ENCODE measurements at regions not wholly inside any gene's neighbourhood (a gene's known extent, or its start where the extent isn't known, plus 50 kb on each side); places are given as distances from the start of the nearest gene placed in this dataset.

DNA sequence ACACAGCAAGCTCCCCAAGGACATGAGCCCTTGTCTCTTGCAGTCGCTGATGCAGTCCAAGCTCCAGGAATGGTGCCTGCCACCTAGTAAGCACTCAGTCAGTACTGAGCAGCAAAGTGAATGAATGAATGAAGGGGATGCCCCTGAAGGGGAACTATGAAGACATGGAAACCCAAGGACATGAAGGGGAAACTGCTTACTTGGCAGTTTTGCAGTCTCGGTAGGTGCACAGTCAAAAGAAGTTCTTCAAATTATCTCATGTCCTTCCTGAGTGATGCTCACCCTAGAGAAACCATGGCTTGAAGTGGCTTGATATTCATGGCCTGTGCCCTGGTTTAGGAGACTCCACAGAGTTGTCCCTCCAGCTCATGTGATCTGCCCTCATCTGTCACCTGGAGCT is 102.1 kb upstream of the DLX2 start:
- DNase-seq: no peak

DNA sequence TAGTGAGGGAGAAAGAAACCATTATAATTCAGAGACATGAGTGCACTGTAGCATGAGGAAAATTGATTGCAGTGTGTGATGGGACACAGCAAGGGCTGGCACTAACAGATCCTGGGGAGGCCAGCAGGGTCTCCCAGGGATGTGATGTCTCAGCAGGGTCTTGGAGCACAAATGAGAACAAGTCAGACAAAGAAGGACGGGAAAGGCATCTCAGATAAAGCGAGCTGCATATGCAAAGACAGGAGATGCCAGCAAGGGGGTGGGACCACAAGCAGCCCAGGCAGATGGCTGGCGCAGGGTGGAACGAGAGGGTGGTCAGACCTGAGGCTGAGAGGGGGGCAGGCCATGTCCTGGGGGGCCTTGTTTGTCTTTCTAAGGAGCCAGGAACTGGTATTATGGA is 102.6 kb upstream of the DLX2 start:
- DNase-seq: no peak

DNA sequence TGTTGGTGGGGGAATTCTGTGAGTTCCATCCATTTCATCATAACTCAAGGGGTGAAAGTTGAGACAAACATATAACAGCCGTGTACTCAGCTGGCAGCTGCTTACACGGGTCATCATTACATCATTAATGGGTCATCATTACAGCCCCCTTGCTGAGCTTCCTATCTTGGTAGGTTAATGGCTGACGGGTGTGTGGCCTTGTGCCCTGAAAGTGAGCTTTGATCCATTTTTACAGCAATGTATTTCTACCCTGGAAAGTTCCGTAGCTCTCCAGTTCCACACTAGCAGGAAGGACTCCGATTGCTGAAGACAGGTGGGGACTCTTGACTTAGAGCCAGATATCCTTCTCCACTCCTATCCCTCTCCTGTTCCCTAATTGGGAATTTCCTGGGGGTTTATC is 105.2 kb upstream of the DLX2 start:
- no peak for DNase-seq

DNA sequence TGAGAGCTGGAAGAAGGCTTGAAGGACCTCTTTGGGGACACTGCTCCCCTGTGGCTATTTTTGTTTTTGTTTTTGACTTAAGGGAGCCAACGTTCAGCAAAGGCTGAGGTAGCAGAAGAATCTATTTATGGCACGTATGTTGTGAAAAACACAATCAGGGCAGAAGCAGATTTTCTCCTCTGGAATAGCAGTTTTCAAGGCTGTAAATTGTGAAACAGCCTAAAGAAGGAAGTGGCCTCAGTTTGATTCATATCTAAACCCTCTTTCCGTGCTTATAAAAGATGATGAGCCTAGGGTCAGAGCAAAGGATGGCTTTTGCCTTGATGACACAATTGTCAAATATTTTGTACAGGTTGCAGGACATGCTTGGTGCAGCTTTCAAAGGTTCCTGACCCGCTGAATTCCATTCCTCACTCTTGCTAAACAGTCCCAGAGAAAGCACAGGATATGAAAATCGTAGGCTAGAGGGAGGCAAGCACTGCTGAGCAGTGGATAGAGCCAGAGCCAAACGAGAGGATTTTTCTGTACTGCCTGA is 106.2 kb upstream of the DLX2 start:
- no peak for DNase-seq

DNA sequence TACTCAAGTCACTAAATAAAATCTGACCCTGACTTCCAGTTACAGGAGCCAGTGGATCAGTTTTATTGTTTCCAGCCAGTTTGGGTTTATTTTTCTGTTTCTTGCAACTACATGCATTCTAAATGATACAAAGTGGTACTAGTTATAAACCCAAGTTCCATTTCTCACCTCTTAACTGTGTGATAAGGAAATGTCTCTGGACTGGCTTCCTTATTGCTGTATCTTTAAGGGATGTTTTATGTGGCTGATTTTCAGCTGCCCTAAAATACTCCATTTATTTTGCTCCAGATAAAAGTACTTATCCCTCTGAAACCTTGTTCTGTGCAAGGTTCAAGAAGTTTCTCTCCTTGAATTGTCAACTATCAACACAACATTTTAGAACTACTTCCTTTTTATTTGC is 107.9 kb upstream of the DLX2 start:
- DNase-seq: no peak

DNA sequence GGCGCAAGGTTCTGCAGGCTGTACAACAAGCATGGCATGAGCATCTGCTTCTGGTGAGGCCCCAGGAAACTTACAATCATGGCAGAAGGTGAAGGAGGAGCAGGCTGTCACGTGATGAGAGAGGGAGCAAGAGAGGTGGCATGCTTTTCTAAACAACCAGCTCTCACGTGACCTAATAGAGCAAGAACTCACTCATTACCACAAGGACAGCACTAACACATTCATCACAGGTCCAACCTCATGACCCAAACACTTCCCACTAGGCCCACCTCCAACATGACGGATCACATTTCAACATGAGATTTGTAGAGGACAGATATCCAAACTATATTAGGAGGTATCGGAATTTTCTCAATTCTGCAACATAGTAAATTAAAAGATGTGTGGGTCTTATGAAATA is 108.8 kb upstream of the DLX2 start:
- no peak for DNase-seq

DNA sequence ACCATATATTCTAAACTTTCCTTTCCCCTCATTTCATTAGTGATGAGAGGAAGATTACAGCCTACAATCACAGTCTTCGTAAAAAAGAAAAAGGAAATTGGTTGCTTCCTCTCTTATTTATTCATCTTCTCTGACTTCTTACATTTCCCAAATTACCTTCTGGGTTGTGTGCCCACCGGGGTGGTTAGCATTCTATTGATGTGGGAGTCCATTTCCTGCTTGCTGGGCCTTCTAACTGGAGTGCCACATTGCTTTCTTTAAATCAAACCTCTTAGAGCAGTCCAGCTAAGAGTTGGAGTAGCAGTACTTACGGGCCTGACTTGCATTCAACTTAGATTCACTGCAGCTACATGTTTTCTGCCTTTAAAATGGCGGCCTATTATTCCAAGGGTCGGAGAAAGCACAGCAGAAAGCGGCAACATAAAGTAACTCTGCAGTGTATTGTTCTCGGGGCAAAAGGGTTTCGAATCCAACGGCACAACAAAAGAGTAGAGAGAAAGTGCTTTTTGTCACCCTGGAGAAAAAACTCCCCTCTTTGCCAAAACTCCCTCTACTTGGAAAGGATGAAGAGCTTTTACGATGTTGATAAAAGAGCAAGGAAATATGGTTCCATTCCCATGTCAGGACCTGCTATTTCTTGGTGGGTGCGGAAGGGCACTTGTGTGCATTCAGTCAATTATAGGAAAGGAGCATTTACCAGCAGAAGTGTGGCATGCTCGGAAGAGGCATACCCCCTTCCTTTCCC is 110.6 kb upstream of the DLX2 start:
- no peak for DNase-seq

DNA sequence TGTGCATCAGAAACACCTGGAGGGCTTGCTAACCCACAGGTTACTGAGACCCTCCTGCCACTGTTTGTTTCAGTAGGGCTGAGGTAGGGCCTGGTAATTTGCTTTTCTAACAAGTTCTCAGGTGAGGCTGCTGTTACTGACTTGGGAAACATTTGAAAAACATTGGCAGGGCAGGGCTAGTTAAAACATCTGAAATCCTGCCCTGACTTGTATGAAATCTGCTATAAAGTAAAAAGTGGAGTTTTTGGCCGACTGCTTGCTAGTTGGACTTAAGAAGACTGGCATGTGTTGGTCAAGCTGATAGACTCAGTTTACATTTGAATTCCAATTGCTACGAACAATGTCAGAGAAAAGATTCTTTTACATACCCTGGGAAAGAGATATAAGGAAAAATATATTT is 111.6 kb upstream of the DLX2 start:
- DNase-seq: no peak

DNA sequence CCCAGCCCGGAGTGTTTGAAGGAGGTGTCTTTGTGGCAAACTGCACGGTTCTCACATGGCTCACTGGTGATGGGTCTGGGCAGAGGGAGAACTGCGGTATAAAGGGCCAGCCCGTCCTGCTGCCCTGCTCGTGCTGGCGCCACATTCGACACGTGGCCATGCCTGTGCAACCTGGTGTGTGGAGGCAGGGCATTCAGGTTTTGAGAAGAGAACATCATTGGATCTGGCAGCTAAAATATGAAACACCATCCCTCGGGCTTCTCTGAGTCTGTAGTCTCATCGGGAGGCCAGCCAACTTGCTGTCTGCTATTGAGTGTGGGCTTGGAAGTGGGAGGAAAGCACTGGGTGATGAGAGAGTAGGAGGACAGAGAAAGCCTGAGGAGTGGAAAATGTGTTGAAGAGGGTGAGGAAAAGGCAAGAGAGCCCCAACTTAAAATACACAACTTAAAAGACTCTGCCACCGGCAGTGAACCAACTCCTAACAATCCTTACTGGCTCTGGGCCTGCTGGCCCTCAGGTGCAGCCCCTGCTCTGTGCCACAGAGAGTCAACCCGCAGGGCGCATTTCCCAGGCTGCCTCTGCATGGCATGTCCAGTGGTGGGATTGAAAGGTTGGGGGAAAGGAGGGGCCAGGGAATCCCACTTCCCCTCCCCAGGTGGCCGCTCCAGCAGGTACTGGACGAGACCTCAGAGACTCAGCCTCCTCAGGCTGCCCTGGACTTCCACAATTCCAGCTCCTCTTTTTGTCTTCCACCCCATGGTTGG is 112.7 kb upstream of the DLX2 start:
- no peak for DNase-seq

DNA sequence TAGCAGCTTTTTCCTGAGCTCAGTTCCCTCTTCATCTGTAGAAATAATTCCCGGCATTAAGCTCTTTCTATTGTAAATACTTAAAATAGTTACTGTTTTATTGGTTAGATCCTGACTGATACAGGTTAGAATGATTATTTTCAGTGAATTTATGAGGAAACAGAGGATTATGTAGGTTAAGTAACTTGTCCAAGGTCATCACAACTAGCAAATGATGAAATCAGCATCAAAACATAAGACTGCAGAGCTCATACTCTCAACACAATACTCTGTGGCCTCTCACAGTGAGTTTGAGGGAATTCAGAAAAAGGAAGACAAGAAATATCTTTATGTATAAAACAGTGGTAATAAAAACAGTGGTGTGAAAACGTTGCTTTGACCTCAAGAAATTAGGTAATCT is 113.2 kb upstream of the DLX2 start:
- DNase-seq: no peak

DNA sequence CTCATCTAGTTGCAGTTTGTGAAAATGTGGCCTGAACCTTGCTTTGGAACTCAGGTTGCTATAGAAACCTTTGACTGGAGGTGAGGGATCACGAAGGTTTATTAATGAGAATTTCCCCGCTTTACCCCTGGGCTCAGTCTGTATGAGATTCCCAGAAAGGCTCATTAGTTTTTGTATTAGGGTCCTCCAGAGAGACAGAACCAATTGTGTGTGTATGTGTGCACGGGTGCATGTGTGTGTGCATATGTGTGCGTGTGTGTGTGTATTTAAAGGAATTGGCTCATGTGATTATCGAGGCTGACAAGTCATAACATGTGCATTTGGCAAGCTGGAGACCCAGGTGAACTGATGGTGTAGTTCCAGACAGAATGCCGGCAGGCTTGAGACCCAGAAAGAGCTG is 113.8 kb upstream of the DLX2 start:
- no peak for DNase-seq

DNA sequence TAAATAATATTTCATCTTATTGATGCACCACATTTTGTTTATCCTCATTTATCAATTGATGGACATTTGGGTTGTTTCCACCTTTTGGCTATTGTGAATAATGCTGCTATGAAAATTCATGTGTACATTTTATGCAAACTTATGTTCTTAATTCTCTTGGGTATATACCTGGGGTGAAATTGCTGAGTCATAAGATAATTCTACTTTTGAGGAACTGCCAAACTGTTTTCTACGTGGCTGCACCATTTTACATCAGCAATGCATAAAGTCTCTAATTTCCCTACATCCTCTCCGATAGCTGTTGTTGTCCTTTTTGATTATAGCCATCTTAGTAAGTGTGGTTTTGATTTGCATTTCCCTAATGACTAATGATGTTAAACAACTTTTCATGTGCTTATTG is 116.5 kb upstream of the DLX2 start:
- no peak for DNase-seq

DNA sequence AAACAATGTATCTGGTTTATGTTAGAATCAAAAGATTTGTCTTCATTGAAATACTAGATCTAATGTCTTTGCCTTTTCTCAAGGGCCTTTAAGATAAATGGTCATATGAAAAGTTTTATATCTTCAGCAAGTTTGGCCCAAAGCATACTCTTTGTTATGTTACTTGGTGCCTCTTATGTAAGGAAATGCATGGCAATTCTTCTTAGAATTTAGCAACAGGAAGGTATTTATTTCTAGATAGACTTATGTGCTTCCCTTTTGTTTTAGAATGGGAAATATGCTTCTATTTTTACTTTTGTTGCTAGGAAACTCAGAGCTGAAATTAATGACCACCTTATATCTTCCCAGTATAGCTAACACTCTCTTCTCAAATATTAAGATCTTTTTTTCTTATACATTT is 117.4 kb upstream of the DLX2 start:
- no peak for DNase-seq

DNA sequence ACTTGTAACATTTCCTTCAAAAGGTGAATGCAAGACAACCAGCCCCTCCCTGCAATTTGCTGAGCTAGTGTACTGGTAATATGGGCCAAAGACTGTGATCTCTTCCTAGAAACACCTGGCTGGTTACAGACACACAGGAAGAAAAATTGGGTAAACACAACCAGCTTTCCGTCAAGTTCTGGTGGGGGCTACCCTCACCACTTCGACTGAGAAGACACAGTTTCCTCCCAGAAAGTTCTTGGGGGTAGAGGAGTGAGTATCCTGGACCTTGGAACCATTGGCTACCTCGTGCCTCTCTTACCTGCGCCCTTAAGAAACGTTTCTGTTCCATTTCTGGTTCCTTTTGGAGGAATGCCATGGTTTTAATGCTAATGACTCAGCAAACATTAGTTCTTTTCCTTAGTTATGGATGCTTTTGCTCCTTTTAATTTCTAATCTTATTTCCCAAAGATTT is 120.9 kb upstream of the DLX2 start:
- DNase-seq: no peak

DNA sequence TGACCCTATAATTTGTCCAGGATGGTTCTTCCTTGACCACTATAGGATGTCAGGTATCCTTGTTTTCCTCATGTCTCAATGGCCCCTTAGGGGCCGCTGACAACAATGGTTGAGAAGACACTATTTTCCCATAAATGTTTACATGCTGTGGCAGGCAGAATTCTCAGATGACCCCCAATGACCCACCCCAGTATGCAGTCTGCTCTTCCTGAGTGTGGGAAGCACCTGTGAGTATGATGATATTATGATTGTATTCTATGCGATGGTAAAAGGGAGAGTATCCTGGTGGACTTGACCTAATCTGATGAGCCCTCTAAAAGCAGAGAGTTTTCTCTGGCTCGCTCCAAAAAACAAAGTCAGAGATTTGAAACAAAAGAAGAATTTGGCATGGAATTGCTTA is 123.1 kb upstream of the DLX2 start:
- no peak for DNase-seq

DNA sequence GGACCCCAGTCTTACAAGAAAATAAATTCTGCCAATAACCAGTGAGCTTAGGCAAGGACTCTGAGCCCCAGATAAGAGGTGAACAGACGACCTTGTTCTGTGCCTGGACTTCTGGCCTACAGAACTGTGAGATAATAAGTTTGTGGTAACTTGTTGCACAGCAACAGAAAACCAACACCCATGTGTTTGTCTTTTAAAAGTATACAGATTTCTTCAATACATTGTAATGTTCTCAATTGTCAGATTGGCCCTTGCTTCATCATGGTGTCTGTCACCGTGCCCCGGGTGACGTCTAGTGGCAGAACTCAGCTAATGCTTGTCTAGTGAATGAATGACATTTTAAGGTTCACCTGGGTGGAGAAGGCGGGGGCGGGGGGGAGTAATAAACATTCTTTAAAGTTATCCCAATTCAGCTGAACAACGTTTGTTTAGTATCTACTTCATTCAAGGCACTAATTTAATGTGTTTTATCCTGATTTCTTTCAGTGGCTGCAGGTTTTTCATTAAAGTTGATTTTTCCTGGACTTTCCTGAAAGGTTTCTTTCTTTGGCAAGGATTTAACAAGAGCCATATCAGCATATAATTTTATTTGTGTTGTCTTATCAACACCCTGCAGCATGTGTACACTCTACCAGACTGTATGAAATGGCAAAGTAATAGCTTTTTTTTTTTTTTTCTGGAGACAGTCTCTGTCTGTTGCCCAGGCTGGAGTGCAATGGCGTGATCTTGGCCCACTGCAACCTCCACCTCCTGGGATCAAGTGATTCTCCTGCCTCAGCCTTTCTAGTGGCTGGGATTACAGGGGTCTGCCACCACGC is 123.8 kb upstream of the DLX2 start:
- no peak for DNase-seq

DNA sequence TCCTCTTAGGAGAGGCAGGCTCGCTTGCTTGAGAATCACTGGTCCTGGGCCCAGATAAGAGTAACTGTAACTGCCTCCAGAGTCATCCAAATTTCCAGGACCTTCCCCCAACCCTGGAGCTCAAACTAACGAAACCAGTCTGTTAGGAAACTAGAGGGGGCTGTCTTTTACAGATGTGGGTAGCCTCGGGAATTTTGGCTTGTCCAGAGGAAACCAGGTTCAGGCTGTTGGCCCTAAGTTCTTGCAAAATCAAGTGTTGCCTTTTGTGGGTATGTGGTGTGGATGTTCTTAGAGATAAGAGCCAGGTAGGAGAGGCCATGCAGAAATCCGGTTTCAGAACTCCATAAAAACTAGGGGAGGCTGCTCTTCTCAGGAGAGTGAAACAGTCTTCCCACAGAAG is 125.0 kb upstream of the DLX2 start:
- DNase-seq: no peak

DNA sequence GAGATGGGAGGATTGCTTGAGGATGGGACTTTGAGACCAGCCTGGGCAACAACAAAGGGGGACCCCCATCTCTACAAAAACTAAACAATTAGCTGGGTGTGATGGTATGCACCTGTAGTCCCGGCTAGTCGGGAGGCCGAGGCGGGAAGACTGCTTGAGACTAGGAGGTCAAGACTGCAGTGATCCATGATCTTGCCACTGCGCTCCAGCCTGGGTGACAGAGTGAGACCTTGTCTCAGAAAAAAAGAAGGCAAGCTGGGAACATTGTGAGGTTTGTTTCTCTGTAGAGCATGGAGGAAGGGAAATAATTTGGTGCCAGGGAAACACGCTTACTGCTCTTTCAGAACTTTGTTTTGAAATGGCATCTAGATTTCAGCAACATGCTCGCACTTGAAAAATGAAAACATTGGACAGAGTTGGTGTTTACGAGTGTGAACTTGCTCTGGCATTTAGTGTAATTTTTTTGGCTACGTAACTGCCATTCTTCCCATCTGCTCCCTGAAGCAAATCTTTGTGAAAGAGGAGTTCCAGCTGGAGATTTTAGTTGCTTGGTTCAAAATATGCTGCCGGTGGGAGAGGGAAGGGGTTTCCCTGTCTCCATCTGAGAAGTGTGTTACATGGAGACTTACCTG is 125.6 kb upstream of the DLX2 start:
- peak in 1 of 2 experiments; percentile 52 for DNase-seq

DNA sequence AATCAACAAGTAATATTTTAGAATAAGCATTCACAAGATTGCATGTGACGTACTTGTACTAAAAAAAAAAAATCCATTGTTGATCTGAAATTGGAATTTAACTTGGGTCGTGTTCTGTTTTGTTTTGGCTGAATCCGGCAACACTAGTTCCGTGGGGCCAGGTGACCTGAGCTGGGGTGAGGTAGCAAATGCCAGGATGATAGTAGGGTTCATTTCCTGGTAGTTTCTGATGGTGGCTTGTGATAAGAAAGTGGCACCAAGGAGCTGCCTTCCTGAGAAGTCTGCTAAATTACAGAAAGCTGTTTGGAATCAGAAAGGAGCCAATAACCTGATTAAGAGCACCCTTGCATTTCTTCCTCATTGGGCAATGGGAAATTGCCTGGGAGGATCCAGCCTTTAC is 126.4 kb upstream of the DLX2 start:
- DNase-seq: no peak

DNA sequence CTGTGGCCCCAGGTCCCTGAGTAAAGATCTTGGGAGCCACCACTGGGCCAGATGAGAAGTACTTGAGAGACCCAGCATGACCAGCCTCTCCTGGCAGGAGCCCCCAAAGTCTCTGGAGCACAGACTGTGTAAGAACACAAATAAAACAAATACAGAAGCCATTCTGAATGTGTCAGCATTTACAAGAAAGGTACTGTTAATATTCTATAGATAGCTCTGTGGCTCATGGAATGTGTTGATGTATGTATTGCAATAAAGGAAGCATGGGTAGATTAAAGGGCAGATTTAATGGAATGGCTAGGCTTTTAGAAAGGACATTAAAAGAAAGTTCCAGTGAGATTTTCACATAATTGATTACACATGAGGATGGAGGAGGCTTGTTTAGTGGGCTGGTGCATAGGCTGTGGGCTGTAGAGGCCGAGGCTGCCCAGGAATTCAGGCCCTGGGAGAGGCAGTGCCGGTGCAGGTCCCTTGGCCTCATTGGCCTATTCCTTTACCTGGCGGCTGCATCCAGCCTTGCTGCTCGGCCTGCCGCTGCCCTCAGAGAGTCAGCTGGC is 127.7 kb upstream of the DLX2 start:
- no peak for DNase-seq

DNA sequence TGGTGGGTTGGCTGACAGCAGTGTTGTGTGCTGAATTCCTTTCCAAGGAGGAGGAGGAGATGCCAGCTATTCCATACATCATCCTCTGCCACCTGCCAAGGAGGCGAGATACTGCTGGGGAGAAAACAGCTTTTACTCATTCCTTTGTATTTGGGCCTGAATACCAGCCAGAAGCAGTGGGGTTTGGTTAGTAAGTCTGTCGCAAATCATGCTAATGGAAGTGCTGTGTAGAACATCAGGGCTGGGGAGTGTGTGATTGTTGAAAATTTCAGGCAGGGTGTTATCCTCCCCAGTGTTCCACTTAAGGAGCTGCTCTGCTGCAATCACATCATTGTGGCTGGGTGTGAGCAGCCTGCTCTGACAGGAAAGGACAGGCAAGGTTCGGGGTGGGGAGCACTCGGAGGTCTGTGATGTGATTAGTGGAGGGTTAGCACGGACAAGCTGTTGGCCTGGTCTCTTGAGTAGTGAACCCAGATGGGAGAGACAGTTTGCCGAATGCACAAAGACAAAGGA is 128.2 kb upstream of the DLX2 start:
- peak in 1 of 2 experiments; percentile 72 for DNase-seq

DNA sequence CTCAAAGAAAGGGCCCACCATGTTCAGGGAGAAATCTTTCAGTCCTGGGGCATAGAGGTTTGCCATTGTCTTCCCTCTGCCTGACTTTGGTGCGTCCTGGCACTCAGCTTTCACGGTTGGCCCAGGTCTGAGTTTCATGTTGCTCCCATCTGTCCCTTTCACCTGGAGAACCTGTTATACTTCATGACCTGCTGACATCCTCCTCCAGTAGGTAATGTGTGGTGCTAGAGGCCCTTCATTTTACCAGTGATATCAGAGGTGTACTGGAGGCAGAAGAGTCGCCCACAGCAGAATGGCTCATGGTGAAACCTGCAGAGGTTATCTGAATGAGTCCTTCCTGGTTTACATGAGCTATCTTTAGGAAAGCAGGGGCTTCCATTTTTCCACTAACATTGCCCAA is 128.8 kb upstream of the DLX2 start:
- no peak for DNase-seq
